CD4-positive, alpha-beta T cell (primary cell): ENCODE measurements at regions not wholly inside any gene's neighbourhood (a gene's known extent, or its start where the extent isn't known, plus 50 kb on each side); places are given as distances from the start of the nearest gene placed in this dataset.

Experiments used
- ATAC-seq: fragments of 200-7000 bp; cut with Tn5 transposase; one replicate; pipeline ENCODE4 v1.10.0; 2022; ENCODE audit warnings: mild to moderate bottlenecking; ENCODE audit not compliant: poor library complexity
- CTCF ChIA-PET: fragments of 350-600 bp; sonication (Branson Sonifier 250); formaldehyde crosslinking; loops from one replicate; lab custom pipeline; 2021; ENCODE audit warnings: antibody characterized with exemption, inconsistent platforms; lab: Charles Lee
- POLR2A ChIA-PET: fragments of 350-600 bp; sonication (Branson Sonifier 250); formaldehyde crosslinking; loops from one replicate; lab custom pipeline; 2021; ENCODE audit warnings: antibody characterized with exemption, inconsistent platforms; lab: Charles Lee
- DNase-seq, 14 experiments: peaks; one replicate each; pipeline ENCODE4 v3.0.0-alpha.2; 2013 to 2020; ENCODE audit warnings: mixed read lengths in 2 of 14
- H3K27ac ChIP-seq, 2 donors: one replicate each; pipeline versions ENCODE4 v1.5.1 to v1.7.0; 2013; ENCODE audit warnings: low read length in 2 of 2, low read depth in 1 of 2, mild to moderate bottlenecking in 1 of 2
- H3K27me3 ChIP-seq, 2 experiments: 1 replicate in 1 of 2; 2 replicates in 1 of 2; pipeline versions ENCODE4 v1.6.1 to v1.7.0; 2013; ENCODE audit warnings: low read length in 2 of 2, control low read depth in 1 of 2, mild to moderate bottlenecking in 1 of 2, moderate library complexity in 1 of 2; ENCODE audit not compliant: insufficient read depth in 2 of 2, control insufficient read depth in 1 of 2
- H3K36me3 ChIP-seq: one replicate; pipeline ENCODE4 v1.6.1; 2013; ENCODE audit warnings: low read length, control low read depth; ENCODE audit not compliant: insufficient read depth
- H3K4me1 ChIP-seq: one replicate; pipeline ENCODE4 v1.6.1; 2013; ENCODE audit warnings: low read length, control low read depth; ENCODE audit not compliant: insufficient read depth
- H3K4me3 ChIP-seq: one replicate; pipeline ENCODE4 v1.5.1; 2013; ENCODE audit warnings: mild to moderate bottlenecking, low read length, moderate library complexity
- H3K9me3 ChIP-seq, 2 experiments: 1 replicate in 1 of 2; 2 replicates in 1 of 2; pipeline versions ENCODE4 v1.6.1 to v1.7.0; 2013; ENCODE audit warnings: low read length in 2 of 2, mild to moderate bottlenecking in 2 of 2, control low read depth in 1 of 2, moderate library complexity in 1 of 2; ENCODE audit not compliant: control insufficient read depth in 1 of 2, insufficient read depth in 1 of 2
- H3K27ac Mint-ChIP-seq: one replicate; pipeline ENCODE4 v1.8.0; 2020; ENCODE audit warnings: mixed read lengths
- H3K27me3 Mint-ChIP-seq: one replicate; pipeline ENCODE4 v1.8.0; 2021; ENCODE audit warnings: mixed read lengths
- H3K36me3 Mint-ChIP-seq: one replicate; pipeline ENCODE4 v1.8.0; 2021; ENCODE audit warnings: low read depth, mixed read lengths
- H3K4me1 Mint-ChIP-seq: one replicate; pipeline ENCODE4 v1.8.0; 2021; ENCODE audit warnings: low read depth, mixed read lengths
- H3K4me3 Mint-ChIP-seq: one replicate; pipeline ENCODE4 v1.8.0; 2020; ENCODE audit warnings: mild to moderate bottlenecking, mixed read lengths
- H3K9me3 Mint-ChIP-seq: one replicate; pipeline ENCODE4 v1.8.0; 2020; ENCODE audit warnings: mixed read lengths
- CTCF ChIP-seq: fragments of 200-600 bp; IDR thresholded peaks from one replicate; pipeline ENCODE4 v1.8.0; 2022; ENCODE audit warnings: antibody characterized with exemption, mild to moderate bottlenecking
- intact Hi-C, 2 experiments: fragments of 100-400 bp; cut with DNase I in 1 of 2; cut with micrococcal nuclease in 1 of 2; formaldehyde crosslinking; loops; one replicate each; pipeline versions ENCODE4 v1.15.1 to v1.9.0; 2023 to 2025; cut with DNase I, micrococcal nuclease

- H3K27me3 Mint-ChIP-seq, result no peaks in the 10 kb centered on the region
- Histone ChIP-seq H3K4me1 (no peaks in the 10 kb centered on the region), H3K36me3 (no peaks in the 10 kb centered on the region), H3K27me3 (no peaks in the 10 kb centered on the region), H3K9me3 (no peaks in the 10 kb centered on the region), H3K4me3 (no peak overlapping the region), H3K27ac (no peak overlapping the region)
- ChIA-PET POLR2A (no interaction called here), CTCF (no interaction called here)
- DNase-seq, result no peak
- intact Hi-C loops, result no loop called here
- H3K27ac Mint-ChIP-seq, result no peak overlapping the region
- no peaks in the 10 kb centered on the region for H3K4me1 Mint-ChIP-seq
- H3K36me3 Mint-ChIP-seq, result no peaks in the 10 kb centered on the region
- no peak overlapping the region for H3K4me3 Mint-ChIP-seq
- no peaks in the 10 kb centered on the region for H3K9me3 Mint-ChIP-seq
- ATAC-seq, result no peak
- no peak for TF ChIP-seq CTCF
Observed at GRCh38 chr4:15331930-15332329, 95.9 kb upstream of the C1QTNF7 start.

GRCh38 chr4:15332377-15332776, 95.5 kb upstream of the C1QTNF7 start:
- Histone ChIP-seq H3K36me3 (no peaks in the 10 kb centered on the region), H3K27ac (no peak overlapping the region), H3K27me3 (no peaks in the 10 kb centered on the region), H3K9me3 (no peaks in the 10 kb centered on the region), H3K4me3 (no peak overlapping the region), H3K4me1 (no peaks in the 10 kb centered on the region)
- Mint-ChIP-seq H3K27me3 (no peaks in the 10 kb centered on the region), H3K36me3 (no peaks in the 10 kb centered on the region), H3K9me3 (no peaks in the 10 kb centered on the region), H3K27ac (no peak overlapping the region), H3K4me1 (no peaks in the 10 kb centered on the region), H3K4me3 (no peak overlapping the region)
- intact Hi-C loops, result no loop called here
- no peak for DNase-seq
- no peak for TF ChIP-seq CTCF
- ATAC-seq, result no peak
- CTCF ChIA-PET, result no interaction called here
- POLR2A ChIA-PET, result no interaction called here

GRCh38 chr4:15333692-15334633, 93.9 kb upstream of the C1QTNF7 start:
- ChIA-PET CTCF (no interaction called here), POLR2A (no interaction called here)
- Histone ChIP-seq H3K27ac (no peak overlapping the region), H3K4me3 (no peak overlapping the region), H3K36me3 (no peaks in the 10 kb centered on the region), H3K27me3 (no peaks in the 10 kb centered on the region), H3K9me3 (no peaks in the 10 kb centered on the region), H3K4me1 (no peaks in the 10 kb centered on the region)
- H3K27ac Mint-ChIP-seq, result no peak overlapping the region
- intact Hi-C loops, result no loop called here
- DNase-seq, result no peak
- H3K36me3 Mint-ChIP-seq, result no peaks in the 10 kb centered on the region
- no peaks in the 10 kb centered on the region for H3K27me3 Mint-ChIP-seq
- no peak overlapping the region for H3K4me3 Mint-ChIP-seq
- H3K4me1 Mint-ChIP-seq, result no peaks in the 10 kb centered on the region
- H3K9me3 Mint-ChIP-seq, result no peaks in the 10 kb centered on the region
- no peak for ATAC-seq
- TF ChIP-seq CTCF, result no peak
